Dermis blood vessel endothelial cell (primary cell): ENCODE measurements at regions not wholly inside any gene's neighbourhood (a gene's known extent, or its start where the extent isn't known, plus 50 kb on each side); places are given as distances from the start of the nearest gene placed in this dataset.
A peak's percentile ranks its signal among the peaks of the same experiment; 100 is the strongest.

Experiments used
- DNase-seq: peaks from one replicate; pipeline ENCODE4 v3.0.0; 2010

DNA sequence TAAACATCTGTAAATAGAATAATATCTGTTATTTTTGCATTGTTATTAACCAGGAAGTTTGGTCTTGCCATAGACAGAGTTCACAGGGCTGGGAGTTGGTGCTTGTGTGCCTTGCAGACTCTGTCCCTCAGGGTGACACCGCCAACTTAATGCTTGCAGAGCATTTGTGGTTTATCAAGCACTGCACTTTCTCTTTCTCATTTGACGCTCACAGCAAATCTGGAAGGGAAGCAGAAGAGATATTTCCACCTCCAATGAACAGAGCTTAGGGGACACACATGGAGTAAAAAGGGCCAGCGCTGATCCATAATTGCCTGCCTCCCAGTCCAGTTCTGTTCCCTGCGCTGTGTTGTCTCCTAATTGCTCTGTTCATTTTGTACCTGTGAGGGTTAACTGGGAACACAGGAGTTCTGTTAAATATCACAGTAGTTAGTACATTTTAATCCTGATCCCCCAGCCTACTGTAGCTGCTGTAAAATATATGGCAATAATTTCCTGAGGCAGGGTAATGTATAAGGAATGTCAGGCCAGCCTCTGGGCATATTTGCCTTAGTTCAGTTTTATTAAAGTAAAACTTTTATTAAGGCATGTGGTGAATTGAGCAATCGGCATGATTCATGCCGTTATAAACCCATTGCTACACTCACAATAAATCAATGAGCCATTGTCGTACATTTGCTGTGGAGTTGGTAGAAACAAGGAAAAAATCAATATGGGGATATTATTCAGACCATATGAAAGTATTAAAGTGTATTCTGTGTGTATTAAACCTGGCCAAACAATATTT lies 182.5 kb upstream of the OSR1 start:
- DNase-seq, result no peak

DNA sequence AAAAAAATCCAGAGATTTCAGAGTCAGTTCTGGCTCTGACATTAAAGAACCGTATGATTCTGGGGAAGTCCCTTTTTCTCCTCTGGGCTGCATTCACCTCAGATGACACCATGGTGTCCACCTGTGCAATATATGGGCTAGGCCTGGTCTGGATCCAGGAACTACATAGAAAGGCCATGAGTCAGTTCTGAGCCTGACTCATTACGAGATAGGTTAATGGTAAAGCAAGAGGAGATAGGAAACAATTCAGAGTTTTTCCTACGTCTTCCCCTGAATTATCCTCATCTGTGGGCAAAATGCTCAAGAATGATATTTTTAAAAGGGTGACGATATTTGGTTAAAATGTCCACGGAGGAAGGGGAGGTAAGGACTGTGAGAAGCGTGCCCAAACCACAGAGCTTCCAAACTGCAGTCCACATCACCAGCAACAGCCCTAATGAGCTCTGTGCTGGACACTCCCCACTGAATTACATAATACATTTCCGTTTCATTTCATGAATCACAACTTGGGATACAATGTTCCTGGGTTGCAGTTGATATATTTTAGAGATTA lies 180.1 kb upstream of the OSR1 start:
- DNase-seq, result peak; percentile 57

- DNase-seq, result no peak
These were observed 177.7 kb upstream of the OSR1 start for GRCh38 chr2:19536136-19536535.

- DNase-seq, result no peak
These were observed 174.2 kb upstream of the OSR1 start for GRCh38 chr2:19532547-19533196.

GRCh38 chr2:19529677-19530076 lies 171.3 kb upstream of the OSR1 start:
- no peak for DNase-seq

DNA sequence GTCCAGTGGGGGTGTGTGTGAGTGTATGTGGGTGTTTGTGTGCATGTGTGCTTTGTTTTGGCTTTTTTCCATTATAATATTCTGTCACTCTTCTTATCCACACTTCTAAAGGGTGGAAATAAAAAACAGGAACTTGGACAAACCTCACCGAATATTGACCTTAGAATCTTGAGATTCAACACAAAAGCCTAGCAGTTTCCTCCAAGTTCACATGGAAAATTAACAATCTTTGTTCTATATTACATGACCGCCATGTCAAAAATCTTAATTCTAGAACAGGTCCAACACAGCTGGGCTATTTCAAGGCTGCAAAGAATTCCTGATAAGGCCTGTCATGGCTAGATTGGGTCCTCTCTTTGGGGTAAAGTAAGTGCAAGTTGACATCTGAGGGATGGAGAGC lies 169.3 kb upstream of the OSR1 start:
- DNase-seq, result no peak

- DNase-seq, result no peak
These were observed 166.9 kb upstream of the OSR1 start for GRCh38 chr2:19525313-19525712.

- DNase-seq, result no peak
These were observed 160.6 kb upstream of the OSR1 start for GRCh38 chr2:19519045-19519444.

DNA sequence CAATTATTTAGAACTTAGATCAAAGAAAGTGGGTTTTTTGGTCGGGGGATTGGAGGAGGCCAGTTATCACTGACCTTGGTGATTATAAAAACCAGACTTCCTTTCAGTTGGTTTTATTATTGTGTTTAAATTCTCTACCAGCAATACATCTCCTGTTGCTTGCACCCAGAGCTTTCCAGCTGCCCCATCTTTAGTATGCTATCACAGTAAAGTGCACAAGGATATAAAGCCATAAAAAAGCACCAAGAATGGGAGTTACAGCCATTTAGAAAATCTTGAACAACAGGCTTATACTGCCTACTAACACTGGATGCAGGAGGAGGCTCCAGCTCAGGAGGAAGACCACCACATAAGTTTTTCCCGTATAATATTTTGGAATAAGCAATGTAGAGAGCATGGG lies 148.7 kb upstream of the OSR1 start:
- DNase-seq, result no peak

- DNase-seq, result no peak
These were observed 147.0 kb upstream of the OSR1 start for GRCh38 chr2:19505199-19506136.

DNA sequence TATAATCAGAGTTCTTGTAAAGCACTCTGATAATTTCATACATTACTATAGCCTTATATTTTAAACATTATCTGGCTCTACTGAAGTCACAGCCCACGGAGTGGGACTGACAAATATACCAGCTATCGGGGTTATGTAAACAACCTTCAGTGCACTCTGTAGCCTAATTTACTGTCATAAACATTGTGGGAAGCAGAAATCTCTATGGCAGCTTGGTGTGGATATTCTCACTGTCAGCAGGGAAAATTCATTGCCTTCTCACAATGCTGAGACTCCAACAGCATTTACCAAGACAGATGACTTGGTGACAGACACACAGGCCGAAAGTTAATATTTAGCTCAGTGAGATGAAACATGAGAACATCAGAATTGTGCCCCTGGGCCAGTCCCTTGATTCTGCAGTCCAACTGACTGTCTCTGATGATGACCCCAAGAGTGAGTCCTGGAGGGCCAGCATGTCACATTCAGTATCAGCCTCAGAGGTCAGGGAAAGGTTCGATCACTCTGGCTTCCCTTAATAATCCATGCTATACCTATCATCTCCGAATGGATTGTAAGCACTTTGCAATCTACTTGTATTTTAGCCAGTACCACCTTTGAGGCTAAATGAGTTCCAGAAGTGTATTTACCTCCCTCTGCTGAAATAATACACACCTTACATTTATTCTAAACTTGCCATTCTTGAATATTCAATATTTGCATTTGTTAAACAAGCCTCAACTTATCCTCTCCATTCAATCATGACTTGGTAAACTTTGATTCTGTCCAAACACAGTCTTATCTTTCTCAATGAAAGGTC lies 146.2 kb upstream of the OSR1 start:
- no peak for DNase-seq

DNA sequence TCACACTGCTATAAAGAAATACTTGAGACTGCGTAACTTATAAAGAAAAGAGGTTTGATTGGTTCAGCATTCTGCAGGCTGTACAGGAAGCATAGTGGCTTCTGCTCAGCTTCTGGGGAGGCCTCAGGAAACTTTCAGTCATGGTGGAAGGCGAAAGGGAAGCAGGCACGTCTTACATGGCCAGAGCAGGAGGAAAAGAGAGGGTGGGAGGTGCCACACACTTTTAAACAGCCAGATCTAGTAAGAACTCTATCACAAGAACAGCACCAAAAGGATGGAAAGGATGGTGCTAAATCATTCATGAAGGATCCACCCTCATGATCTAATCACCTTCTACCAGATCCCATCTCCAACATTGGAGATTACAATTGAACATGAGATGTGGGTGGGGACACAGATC lies 145.5 kb upstream of the OSR1 start:
- DNase-seq, result no peak

DNA sequence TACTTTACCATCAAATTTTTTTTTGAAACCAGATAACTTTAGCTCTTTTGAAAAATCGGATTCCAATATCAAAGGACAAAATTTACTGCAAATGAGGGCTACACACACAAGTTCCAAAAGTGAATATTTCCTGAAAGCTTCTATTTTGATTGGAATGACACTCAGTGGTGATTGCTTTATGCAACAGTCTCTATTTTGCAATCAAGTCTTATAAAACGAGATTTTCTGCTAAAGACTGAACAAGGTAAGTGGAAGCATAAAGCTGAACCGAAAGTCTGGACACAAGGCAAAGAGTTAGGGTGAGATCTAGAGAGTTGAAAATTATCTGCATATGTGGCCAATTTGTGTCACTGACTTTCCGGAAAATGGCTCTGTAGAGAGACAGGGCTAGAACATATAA lies 145.0 kb upstream of the OSR1 start:
- DNase-seq, result no peak

- DNase-seq, result no peak
These were observed 141.7 kb upstream of the OSR1 start for GRCh38 chr2:19500126-19500525.

GRCh38 chr2:19496646-19497045 lies 138.2 kb upstream of the OSR1 start:
- no peak for DNase-seq

- no peak for DNase-seq
These were observed 135.8 kb upstream of the OSR1 start for GRCh38 chr2:19494241-19494640.

GRCh38 chr2:19491796-19492195 lies 133.4 kb upstream of the OSR1 start:
- no peak for DNase-seq

DNA sequence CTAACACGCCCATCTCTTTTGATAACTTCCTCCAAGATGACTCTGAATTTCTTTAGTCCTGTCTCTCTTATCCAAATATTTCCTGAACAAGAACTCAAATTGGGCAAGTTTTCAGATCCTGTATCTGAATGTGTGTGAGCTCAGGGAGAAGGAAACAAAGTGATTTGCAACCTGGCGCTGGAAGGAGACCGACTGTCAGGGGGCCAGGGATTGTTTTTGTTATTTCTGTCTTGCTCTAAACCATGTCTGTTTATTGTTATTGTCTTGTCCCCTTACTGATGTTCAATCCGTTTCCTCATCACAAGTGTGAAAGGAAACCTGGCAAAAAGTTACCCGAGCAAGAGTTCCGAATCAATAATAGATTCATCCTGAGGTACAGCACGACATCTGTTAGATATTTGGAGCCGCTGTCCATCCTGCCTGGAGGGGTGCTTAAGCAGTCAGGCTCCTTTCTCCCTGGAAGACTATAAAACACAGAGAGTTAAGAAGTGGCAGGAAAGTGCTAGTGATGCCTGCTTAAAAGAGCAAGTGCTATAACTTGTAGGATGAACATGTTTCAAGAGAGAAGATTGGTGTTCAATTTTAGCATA lies 132.5 kb upstream of the OSR1 start:
- no peak for DNase-seq

DNA sequence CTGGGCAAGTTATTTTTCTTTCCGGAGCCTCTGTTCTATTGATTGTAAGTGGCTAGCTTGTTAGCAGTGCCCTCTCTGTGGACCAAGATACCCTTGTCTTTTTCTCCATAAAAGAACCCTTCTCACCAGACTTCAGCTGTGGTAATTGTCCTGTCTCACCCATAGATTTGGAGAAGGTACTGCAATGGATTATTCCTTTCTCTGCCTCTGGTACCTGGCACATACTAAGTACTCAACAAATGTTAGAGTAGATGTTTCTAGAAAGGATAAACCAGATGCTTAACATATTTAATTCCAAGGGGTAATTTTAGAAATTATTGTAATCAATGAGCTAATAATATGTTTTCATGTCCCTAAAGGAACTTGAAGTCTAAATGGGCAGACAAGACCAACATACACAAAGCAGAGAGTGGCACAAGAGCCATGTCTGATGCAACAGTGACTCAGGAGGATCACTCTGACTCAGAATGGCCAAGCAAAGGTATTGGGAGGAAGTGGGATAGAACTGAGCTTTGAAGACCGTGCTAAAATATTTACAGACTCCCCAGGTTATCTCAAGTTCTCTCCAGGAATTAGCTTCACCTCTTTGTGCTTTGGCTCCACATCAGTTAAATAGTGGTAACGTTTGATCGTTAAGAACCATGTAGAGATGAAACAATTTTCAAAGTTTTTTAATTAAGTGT lies 129.7 kb upstream of the OSR1 start:
- DNase-seq, result no peak

- DNase-seq, result no peak
These were observed 126.3 kb upstream of the OSR1 start for GRCh38 chr2:19484736-19485135.

- no peak for DNase-seq
These were observed 122.2 kb upstream of the OSR1 start for GRCh38 chr2:19480673-19481072.
